GM18517 (cell line): ENCODE measurements at regions not wholly inside any gene's neighbourhood (a gene's known extent, or its start where the extent isn't known, plus 50 kb on each side); places are given as distances from the start of the nearest gene placed in this dataset.
"Not testable (repeated sequence)": the region's sequence is repeated elsewhere in the genome, so short reads cannot be mapped to it uniquely, and the experiment has no call there.

ENCODE experiments used
- ATAC-seq: cut with Tn5 transposase; IDR thresholded peaks from one replicate; pipeline ENCODE4 v1.9.1; 2021; ENCODE audit warnings: mild to moderate bottlenecking, moderate library complexity; ENCODE audit not compliant: unreplicated experiment

DNA sequence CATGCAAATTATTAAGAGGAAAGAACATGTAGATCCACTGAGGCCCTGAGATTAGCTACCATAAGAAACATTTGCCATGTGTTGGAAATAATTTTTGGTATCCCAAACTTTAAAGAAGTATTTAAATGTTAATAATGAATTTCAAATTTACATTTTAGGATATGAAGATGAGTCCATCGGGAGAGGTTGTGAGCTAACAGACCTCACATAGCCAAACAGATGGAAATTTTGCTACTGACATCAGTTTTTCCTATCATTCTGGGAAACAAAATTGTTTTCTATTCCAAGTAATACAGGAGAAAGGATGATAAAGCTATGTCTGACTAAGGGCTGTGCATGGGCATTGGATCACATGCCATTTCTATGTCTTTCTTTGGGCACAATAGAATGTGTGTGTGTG, 809.6 kb downstream of the TENT5A start:
- no peak for ATAC-seq

- no peak for ATAC-seq
These were observed 811.5 kb downstream of the TENT5A start for GRCh38 chr6:80940976-80941375.

DNA sequence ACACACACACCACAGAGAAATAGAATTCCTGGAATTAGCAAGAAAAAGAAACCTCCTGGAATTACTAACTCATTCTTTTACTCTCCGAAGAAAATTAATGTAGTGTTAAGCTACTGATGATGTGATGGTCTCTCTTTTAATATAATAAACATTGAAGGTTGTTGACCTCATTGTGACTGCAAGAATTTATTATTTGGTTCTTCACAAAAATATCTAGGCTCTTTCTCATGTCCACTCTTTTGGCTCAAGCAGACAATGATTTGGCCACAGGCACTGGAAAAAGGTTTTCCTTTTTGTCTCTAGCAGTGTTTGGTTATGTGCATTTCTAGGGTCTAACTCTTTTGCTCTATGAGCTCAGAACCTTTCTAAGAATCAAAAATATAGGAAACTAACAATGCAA, 811.9 kb downstream of the TENT5A start:
- no peak for ATAC-seq

DNA sequence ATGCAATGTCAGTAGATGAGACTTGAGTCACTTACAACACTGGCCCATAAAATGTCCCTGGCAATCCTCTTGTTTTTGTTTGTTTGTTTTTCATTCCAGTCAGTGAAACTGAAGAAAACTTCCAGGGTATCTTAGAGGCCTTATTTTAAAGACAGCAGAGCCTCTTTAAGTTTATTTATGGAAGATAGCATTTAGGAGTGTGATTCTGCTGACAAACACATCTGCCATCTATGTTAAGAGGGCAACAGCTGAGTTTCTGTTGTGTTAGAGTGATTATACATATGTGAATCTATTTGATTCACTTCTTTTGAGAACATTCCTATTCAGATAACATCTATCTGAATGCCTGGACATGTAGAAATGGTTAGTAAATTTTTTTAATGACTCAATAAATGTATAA, 812.6 kb downstream of the TENT5A start:
- no peak for ATAC-seq

DNA sequence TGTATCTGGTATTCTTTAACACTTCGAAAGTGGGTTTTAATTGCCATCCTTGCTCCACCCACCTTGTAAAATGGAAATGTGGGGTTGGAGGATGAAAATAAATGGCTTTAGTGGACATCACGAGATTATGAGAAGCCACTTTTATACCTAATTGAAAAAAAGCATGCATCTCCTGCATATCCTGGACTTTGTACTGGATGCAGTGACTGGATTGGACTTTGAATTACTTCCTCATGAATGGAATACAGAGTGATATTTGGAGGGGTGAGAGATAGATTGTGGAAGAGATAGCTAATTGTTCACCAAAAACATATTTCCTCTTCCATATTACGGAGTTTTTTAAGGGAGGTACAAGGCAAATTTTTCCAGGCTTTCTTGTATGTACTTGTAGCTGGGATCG, 813.0 kb downstream of the TENT5A start:
- ATAC-seq: no peak

- no peak for ATAC-seq
These were observed 814.4 kb downstream of the TENT5A start for GRCh38 chr6:80938131-80938530.

- ATAC-seq: no peak
These were observed 820.1 kb downstream of the TENT5A start for GRCh38 chr6:80932359-80932758.

DNA sequence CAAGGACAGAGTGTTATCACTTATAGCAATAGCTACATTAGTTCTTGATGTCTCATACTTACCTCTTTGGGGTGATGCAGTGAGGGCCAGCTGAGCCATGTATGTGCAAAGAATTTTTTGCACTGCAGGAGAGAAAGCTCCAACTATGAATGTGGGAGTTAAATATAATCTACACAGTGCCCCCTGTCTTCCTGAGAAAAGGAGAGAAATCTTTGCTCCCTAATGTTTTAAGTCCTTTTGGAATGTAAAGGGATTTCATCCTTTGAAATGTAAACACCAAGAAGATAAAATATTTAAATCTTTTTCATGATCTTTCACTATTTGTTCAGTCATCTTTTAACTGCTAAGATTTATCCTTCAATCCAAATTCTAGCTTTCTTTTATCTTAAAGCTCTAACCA, 822.1 kb downstream of the TENT5A start:
- ATAC-seq: no peak

DNA sequence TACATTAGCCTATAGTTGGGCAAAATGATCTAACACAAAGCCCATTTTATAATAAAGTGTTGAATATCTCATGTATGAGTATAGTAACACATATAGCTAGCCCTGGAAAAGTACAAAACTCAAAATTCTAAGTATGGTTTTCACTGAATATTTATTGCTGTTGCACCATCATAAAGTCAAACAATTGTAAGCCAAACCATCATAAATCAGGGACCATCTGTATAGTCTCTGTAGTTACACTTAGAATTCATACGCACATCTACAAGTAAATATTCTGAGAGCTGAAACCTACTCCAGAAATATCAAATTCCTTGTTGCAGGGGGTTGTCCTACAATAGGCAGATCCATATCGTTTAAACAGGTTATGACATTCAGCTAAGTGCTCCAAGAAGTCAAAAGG, 817.3 kb downstream of the BCKDHB start:
- no peak for ATAC-seq

DNA sequence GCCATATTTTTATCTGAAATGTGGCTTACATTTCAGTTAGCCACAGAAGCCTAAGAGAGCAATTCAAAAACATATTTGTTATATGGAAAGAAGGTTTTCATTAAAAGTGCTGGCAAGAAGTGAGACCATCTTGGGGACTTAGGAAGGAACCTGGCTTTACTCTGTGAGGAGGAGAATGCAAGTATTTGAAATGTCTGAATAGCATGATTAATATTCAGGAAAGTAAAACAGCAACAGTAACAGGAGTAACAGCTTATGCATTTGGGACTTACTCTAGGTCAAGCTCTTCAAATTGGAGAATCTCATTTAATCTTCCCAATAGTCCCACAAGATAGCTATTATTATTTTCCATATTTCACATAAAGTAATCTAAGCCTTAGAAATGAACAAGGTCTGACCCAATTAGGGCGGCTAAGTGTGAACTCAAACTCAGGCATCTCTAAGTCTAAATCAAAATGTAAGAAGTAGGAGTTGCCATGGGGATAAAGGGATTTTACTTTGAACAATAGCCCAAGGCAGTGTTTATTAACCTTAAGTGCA, 816.5 kb downstream of the BCKDHB start:
- ATAC-seq: no peak

GRCh38 chr6:80921861-80922460, 815.5 kb downstream of the BCKDHB start:
- no peak for ATAC-seq

- no peak for ATAC-seq
These were observed 801.4 kb downstream of the BCKDHB start for GRCh38 chr6:80907831-80908230.

DNA sequence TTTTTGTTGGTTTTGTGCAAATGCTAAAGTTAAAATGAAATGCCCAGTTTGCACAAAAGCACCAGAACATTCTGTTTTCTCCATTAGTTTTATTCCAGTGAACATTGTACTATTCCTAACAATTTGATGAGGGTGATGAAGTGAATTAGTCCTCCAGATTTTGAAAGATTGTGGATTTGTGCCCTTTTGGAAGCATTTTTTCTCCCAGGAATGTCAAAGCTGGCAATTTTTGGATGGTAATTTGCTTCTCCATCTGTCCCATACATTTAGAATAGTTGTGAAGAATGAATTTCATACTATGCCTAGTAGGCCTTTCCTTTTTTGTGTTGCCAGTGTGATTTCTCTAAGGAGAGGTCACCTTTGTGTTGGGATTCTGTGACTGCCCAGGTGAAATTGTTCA, 797.2 kb downstream of the BCKDHB start:
- ATAC-seq: no peak

- no peak for ATAC-seq
These were observed 780.0 kb downstream of the BCKDHB start for GRCh38 chr6:80886475-80886874.

DNA sequence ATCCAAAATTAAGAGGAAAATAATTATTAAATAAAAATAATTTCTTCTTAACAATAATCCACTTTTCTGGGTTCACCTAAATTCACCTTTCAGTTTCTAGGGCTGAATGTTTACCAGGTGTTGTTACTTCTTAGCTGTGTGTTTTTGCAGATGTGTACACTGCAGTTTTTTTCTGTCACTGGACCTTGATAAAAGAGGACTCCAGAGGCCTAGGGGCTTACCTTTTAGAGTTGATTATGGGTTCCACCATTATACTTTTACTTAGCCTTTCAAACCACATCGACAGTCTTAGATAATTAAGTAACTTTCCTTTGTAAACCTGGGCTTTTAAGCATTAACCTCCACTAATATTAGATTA, 766.5 kb downstream of the BCKDHB start:
- ATAC-seq: no peak

DNA sequence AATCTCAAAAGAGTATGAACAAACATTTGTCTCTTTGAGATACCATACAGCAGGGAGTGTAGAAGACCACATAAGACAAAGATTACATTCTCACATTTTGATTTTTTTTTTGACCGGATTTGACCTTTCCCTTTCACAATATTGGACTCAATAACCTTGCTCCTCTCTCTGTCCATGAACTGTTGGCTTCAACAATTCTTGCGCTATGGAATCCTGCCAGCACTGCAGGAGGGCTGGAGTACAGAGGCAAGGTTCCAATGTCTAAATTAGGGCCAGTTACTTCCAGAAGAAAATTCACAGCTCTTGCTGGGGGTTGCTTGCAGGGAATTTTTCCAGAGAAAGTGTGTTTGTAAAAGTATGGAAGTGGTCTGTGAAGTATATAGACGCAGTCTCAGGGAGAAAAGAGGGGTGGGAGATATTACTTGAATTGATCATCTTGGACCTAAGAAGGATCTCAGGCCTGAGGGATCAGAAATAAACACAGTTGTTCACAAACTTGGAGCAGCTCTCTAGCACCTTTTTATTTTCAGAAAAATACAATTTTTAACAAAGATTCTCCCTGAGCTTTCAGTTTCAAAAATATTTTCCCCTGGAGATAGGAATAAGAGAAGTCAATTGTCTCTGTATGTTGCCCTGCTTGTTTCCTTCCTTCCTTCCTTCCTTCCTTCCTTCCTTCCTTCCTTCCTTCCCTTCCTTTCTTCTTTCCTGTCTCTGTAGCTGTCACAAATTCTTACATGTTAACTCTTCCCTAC, 765.9 kb downstream of the BCKDHB start:
- no peak for ATAC-seq

DNA sequence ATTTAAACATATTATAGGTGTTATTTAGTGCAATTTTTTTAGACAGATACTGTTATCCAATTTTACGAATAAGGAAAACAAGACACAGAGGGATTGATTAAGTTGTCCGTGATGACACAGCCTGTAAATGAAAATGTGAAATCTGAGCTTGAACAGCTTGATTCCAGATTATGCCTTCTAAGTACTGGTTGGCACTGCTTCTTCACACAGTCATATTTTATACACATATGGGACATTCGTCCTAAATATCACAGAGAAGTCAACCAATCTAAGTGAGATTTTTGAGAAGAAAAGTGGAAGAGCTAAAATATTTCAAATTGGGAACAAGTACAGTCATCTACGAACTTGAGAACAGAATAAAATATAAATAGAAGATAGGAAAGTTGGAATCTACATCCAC, 756.3 kb downstream of the BCKDHB start:
- no peak for ATAC-seq

DNA sequence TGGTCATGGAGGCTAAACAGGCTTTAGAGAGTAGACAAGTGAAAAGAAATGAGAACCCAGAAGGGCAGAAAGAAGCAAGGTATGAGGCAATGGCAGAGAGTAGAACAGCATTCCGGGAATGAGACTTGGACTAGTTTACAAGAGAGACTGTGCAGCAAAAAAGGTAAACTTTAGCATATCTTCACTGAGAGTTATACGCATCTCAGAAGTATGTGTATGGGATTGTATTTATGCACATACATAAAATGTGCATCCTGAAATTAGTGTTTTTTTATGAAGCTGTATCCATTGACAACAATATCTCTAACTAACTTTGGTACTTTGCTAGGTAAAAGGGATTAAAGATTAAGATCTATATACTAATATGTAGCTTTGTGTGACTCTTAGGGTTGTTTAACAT, 753.6 kb downstream of the BCKDHB start:
- ATAC-seq: no peak

GRCh38 chr6:80847973-80848372, 741.5 kb downstream of the BCKDHB start:
- not testable (repeated sequence) for ATAC-seq

- ATAC-seq: no peak
These were observed 725.9 kb downstream of the BCKDHB start for GRCh38 chr6:80832337-80832736.

GRCh38 chr6:80793411-80793810, 686.9 kb downstream of the BCKDHB start:
- no peak for ATAC-seq

GRCh38 chr6:80792151-80792550, 685.7 kb downstream of the BCKDHB start:
- no peak for ATAC-seq
